ENCODE measurements at regions not wholly inside any gene's neighbourhood (a gene's known extent, or its start where the extent isn't known, plus 50 kb on each side); places are given as distances from the start of the nearest gene placed in this dataset.

DNA sequence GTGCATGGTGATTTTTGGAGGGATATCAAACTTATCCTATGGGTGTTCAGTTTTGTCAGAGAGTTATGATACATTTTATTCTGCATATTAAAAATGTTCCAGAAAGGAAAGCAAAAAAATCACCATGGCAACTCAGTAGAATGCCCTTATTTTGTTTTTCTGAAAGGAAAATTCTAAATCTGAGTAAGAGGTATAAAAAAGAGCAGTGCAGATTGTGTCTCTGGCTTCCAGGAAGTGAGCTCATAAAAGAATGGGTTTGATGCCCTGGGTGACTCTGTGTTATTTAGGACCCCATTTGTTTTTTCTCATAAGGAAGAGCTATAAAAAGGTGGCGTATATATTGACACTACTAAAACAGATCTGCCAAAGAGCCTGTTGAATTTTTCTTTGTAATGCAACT, 128.8 kb downstream of the UCHL1 start:
- 46 to 53% methylated on average over 1 of the region's 1 CpG for WGBS, 2 experiments (ENCODE audit: low coverage in 1 of 2, low lambda C conversion rate in 2 of 2, missing lambda C conversion rate in 2 of 2)
- in situ Hi-C loops (cut with MboI) = no loop called here
- DNase-seq = no peak
- no peaks in the 10 kb centered on the region for H3K27me3 ChIP-seq (replicated peaks; ENCODE audit: insufficient read depth)
- H3K79me2 ChIP-seq (ENCODE audit: insufficient read depth) = no peaks in the 10 kb centered on the region
- no peak overlapping the region for H3K27ac ChIP-seq
- no peaks in the 10 kb centered on the region for H3K4me1 ChIP-seq (ENCODE audit: insufficient read depth)
- H3K9me3 ChIP-seq (ENCODE audit: low read depth) = no peaks in the 10 kb centered on the region
- H2AFZ ChIP-seq = no peak overlapping the region
- no peaks in the 10 kb centered on the region for H3F3A ChIP-seq (ENCODE audit: insufficient read depth)
- H3K9me2 ChIP-seq (ENCODE audit: insufficient read depth) = no peaks in the 10 kb centered on the region
- no peak overlapping the region for H3K9ac ChIP-seq
- TF ChIP-seq EZH2phosphoT487 (IDR thresholded peaks at IDR 0.05; ENCODE audit: insufficient read depth, low read depth) (no peak), EZH2 (IDR thresholded peaks at IDR 0.05; ENCODE audit: insufficient read depth, poor library complexity, severe bottlenecking) (no peak)
- no peaks in the 10 kb centered on the region for H4K20me1 ChIP-seq (ENCODE audit: insufficient read depth)
- no peaks in the 10 kb centered on the region for H3K36me3 ChIP-seq (ENCODE audit: low read depth)
- H3K4me3 ChIP-seq = no peak overlapping the region
- no peak overlapping the region for H3K4me2 ChIP-seq (ENCODE audit: unreplicated experiment)

DNA sequence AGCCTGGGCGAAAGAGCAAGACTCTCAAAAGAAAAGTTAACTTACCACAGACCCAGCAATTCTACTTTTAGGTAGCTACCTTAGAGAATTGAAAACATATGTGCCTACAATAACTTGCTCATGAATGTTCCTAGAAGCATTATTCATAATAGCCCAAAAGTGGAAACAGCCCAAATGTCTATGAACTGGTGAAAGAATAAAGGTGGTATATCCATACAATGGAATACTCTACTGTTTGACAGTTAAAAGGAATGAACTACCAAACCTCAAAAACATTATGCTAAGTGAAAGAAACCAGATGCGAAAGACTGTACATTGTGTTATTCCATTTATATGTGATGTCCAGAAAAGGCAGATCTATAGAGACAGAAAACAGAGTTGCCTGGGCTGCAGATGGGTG, 131.4 kb downstream of the UCHL1 start:
- H3K36me3 ChIP-seq (ENCODE audit: low read depth) = no peaks in the 10 kb centered on the region
- TF ChIP-seq EZH2 (IDR thresholded peaks at IDR 0.05; ENCODE audit: insufficient read depth, poor library complexity, severe bottlenecking) (no peak), EZH2phosphoT487 (IDR thresholded peaks at IDR 0.05; ENCODE audit: insufficient read depth, low read depth) (no peak)
- no peaks in the 10 kb centered on the region for H4K20me1 ChIP-seq (ENCODE audit: insufficient read depth)
- H2AFZ ChIP-seq = no peak overlapping the region
- H3K79me2 ChIP-seq (ENCODE audit: insufficient read depth) = no peaks in the 10 kb centered on the region
- H3K9me3 ChIP-seq (ENCODE audit: low read depth) = no peaks in the 10 kb centered on the region
- H3K4me3 ChIP-seq = no peak overlapping the region
- H3K4me1 ChIP-seq (ENCODE audit: insufficient read depth) = no peaks in the 10 kb centered on the region
- no peak overlapping the region for H3K9ac ChIP-seq
- WGBS, 2 experiments (ENCODE audit: low coverage in 1 of 2, low lambda C conversion rate in 2 of 2, missing lambda C conversion rate in 2 of 2) = 86 to 96% methylated on average over 2 of the region's 2 CpGs
- no peak overlapping the region for H3K4me2 ChIP-seq (ENCODE audit: unreplicated experiment)
- in situ Hi-C loops (cut with MboI) = no loop called here
- H3K27ac ChIP-seq = no peak overlapping the region
- DNase-seq = no peak
- no peaks in the 10 kb centered on the region for H3K27me3 ChIP-seq (replicated peaks; ENCODE audit: insufficient read depth)
- no peaks in the 10 kb centered on the region for H3K9me2 ChIP-seq (ENCODE audit: insufficient read depth)
- H3F3A ChIP-seq (ENCODE audit: insufficient read depth) = no peaks in the 10 kb centered on the region

DNA sequence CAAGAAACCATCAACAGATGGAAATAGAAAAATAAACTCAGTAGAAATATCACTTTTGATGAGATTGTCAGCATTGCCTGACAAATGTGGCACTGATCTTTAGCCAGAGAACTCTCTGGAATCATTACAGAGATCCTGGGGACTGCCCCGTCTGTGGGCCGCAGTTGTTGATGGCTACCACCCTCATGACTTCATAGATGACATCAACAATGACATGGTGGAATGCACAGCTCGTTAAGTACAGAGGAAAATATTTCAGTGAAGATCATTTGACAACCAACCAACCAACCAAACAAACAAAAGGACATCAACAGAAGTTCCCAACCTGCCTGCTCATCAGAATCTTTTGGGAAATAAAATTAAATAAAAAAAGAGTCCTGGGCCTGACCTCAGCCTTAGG, 132.6 kb downstream of the UCHL1 start:
- H3K4me3 ChIP-seq = no peak overlapping the region
- no peak overlapping the region for H3K27ac ChIP-seq
- no peaks in the 10 kb centered on the region for H4K20me1 ChIP-seq (ENCODE audit: insufficient read depth)
- no peaks in the 10 kb centered on the region for H3K36me3 ChIP-seq (ENCODE audit: low read depth)
- H3F3A ChIP-seq (ENCODE audit: insufficient read depth) = no peaks in the 10 kb centered on the region
- WGBS, 2 experiments (ENCODE audit: low coverage in 1 of 2, low lambda C conversion rate in 2 of 2, missing lambda C conversion rate in 2 of 2) = 63 to 64% methylated on average over 3 of the region's 3 CpGs
- H3K79me2 ChIP-seq (ENCODE audit: insufficient read depth) = no peaks in the 10 kb centered on the region
- no peaks in the 10 kb centered on the region for H3K9me2 ChIP-seq (ENCODE audit: insufficient read depth)
- no peak overlapping the region for H3K4me2 ChIP-seq (ENCODE audit: unreplicated experiment)
- no peak overlapping the region for H3K9ac ChIP-seq
- H3K4me1 ChIP-seq (ENCODE audit: insufficient read depth) = no peaks in the 10 kb centered on the region
- TF ChIP-seq EZH2phosphoT487 (IDR thresholded peaks at IDR 0.05; ENCODE audit: insufficient read depth, low read depth) (no peak), EZH2 (IDR thresholded peaks at IDR 0.05; ENCODE audit: insufficient read depth, poor library complexity, severe bottlenecking) (no peak)
- DNase-seq = no peak
- in situ Hi-C loops (cut with MboI) = no loop called here
- H2AFZ ChIP-seq = no peak overlapping the region
- no peaks in the 10 kb centered on the region for H3K27me3 ChIP-seq (replicated peaks; ENCODE audit: insufficient read depth)
- H3K9me3 ChIP-seq (ENCODE audit: low read depth) = no peaks in the 10 kb centered on the region

DNA sequence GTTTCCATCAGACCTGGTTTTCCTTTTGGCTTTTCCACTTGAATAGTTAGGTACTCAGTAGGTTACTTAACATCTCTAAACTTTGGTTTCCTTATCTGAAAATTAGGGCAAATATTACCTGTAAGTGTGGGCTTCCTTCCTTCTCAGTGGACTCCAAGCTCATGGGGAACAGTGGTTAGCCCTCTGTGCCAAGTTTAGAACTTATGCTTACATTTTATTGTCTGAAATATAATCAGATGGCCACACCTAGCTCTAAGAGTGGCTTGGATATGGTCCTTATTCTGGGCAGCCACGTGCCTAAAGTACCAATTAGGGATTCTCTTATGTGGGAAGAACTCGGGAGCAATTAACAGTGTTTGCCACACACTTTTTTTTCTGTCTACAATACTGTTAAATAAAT, 133.9 kb downstream of the UCHL1 start:
- H3K36me3 ChIP-seq (ENCODE audit: low read depth) = no peaks in the 10 kb centered on the region
- H3K79me2 ChIP-seq (ENCODE audit: insufficient read depth) = no peaks in the 10 kb centered on the region
- no peak for DNase-seq
- H4K20me1 ChIP-seq (ENCODE audit: insufficient read depth) = no peaks in the 10 kb centered on the region
- no peak overlapping the region for H3K4me2 ChIP-seq (ENCODE audit: unreplicated experiment)
- H3K4me1 ChIP-seq (ENCODE audit: insufficient read depth) = no peaks in the 10 kb centered on the region
- no peak overlapping the region for H3K9ac ChIP-seq
- H3K27me3 ChIP-seq (replicated peaks; ENCODE audit: insufficient read depth) = no peaks in the 10 kb centered on the region
- WGBS, 2 experiments (ENCODE audit: low coverage in 1 of 2, low lambda C conversion rate in 2 of 2, missing lambda C conversion rate in 2 of 2) = 54 to 61% methylated on average over 2 of the region's 2 CpGs
- H3K9me2 ChIP-seq (ENCODE audit: insufficient read depth) = no peaks in the 10 kb centered on the region
- no peaks in the 10 kb centered on the region for H3F3A ChIP-seq (ENCODE audit: insufficient read depth)
- in situ Hi-C loops (cut with MboI) = no loop called here
- H3K27ac ChIP-seq = no peak overlapping the region
- H3K4me3 ChIP-seq = no peak overlapping the region
- TF ChIP-seq EZH2 (IDR thresholded peaks at IDR 0.05; ENCODE audit: insufficient read depth, poor library complexity, severe bottlenecking) (no peak), EZH2phosphoT487 (IDR thresholded peaks at IDR 0.05; ENCODE audit: insufficient read depth, low read depth) (no peak)
- no peak overlapping the region for H2AFZ ChIP-seq
- H3K9me3 ChIP-seq (ENCODE audit: low read depth) = no peaks in the 10 kb centered on the region

DNA sequence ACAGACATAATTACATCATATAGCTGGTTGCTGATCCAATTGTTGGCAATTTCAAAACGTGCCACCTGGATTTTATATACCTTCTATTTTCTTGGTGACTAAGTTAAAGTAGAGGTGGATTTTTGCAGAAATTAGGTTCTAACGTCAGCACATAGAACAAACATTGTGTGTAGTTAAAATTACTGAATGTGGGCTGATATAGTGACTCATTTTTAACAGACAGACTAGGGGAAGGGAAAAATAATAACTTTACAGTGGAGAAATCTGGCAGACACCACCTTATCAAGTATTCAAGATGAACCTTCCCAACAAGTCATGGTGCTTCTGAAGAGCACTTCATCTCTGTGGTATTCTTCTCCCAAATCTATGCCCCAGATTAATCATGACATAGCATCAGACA, 134.5 kb downstream of the UCHL1 start:
- H3F3A ChIP-seq (ENCODE audit: insufficient read depth) = no peaks in the 10 kb centered on the region
- H3K79me2 ChIP-seq (ENCODE audit: insufficient read depth) = no peaks in the 10 kb centered on the region
- no peaks in the 10 kb centered on the region for H3K27me3 ChIP-seq (replicated peaks; ENCODE audit: insufficient read depth)
- no peak for DNase-seq
- H3K9me2 ChIP-seq (ENCODE audit: insufficient read depth) = no peaks in the 10 kb centered on the region
- H2AFZ ChIP-seq = no peak overlapping the region
- no peak for TF ChIP-seq EZH2phosphoT487 (IDR thresholded peaks at IDR 0.05; ENCODE audit: insufficient read depth, low read depth)
- TF ChIP-seq EZH2 (IDR thresholded peaks at IDR 0.05; ENCODE audit: insufficient read depth, poor library complexity, severe bottlenecking) = no peak
- no peaks in the 10 kb centered on the region for H4K20me1 ChIP-seq (ENCODE audit: insufficient read depth)
- 59 to 62% methylated on average over 2 of the region's 2 CpGs for WGBS, 2 experiments (ENCODE audit: low coverage in 1 of 2, low lambda C conversion rate in 2 of 2, missing lambda C conversion rate in 2 of 2)
- no peak overlapping the region for H3K4me2 ChIP-seq (ENCODE audit: unreplicated experiment)
- H3K4me3 ChIP-seq = no peak overlapping the region
- no peak overlapping the region for H3K27ac ChIP-seq
- in situ Hi-C loops (cut with MboI) = no loop called here
- H3K4me1 ChIP-seq (ENCODE audit: insufficient read depth) = no peaks in the 10 kb centered on the region
- no peaks in the 10 kb centered on the region for H3K36me3 ChIP-seq (ENCODE audit: low read depth)
- H3K9me3 ChIP-seq (ENCODE audit: low read depth) = no peaks in the 10 kb centered on the region
- H3K9ac ChIP-seq = no peak overlapping the region
